Thoracic aorta (tissue), 2 donors: ENCODE measurements at regions not wholly inside any gene's neighbourhood (a gene's known extent, or its start where the extent isn't known, plus 50 kb on each side); places are given as distances from the start of the nearest gene placed in this dataset.

Experiments used
- ATAC-seq: fragments of 150-250 bp; one replicate; pipeline ENCODE4 v1.8.0; 2017; ENCODE audit warnings: low read depth; ENCODE audit not compliant: insufficient number of reproducible peaks, low FRiP score
- DNase-seq: peaks from one replicate; pipeline ENCODE4 v3.0.0-alpha.2; 2020; ENCODE audit warnings: low spot score
- H3K27ac ChIP-seq, 2 donors: fragments of 200-600 bp; sonication (generic); 1 replicate in 1 of 2; 2 replicates in 1 of 2; pipeline ENCODE4 v1.5.1; 2016; ENCODE audit warnings: mild to moderate bottlenecking in 2 of 2, moderate library complexity in 2 of 2
- H3K27me3 ChIP-seq: fragments of 200-600 bp; sonication (generic); replicated peaks from 2 replicates; pipeline ENCODE4 v1.6.0; 2016; ENCODE audit warnings: mild to moderate bottlenecking; ENCODE audit not compliant: insufficient read depth
- H3K36me3 ChIP-seq: fragments of 200-600 bp; sonication (generic); one replicate; pipeline ENCODE4 v1.5.1; 2016
- H3K4me1 ChIP-seq, 2 donors: fragments of 200-600 bp; sonication (generic); 1 replicate in 1 of 2; 2 replicates in 1 of 2; pipeline versions ENCODE4 v1.5.1 to v1.6.0; 2016; ENCODE audit warnings: low read depth in 2 of 2, mild to moderate bottlenecking in 1 of 2; ENCODE audit not compliant: control insufficient read depth in 1 of 2
- H3K4me3 ChIP-seq: fragments of 200-600 bp; sonication (generic); 2 replicates; pipeline ENCODE4 v1.5.1; 2016; ENCODE audit warnings: mild to moderate bottlenecking
- H3K9me3 ChIP-seq: fragments of 200-600 bp; sonication (generic); 2 replicates; pipeline ENCODE4 v1.5.1; 2016
- TF ChIP-seq, protein P1 (sequence below): fragments of 200-600 bp; sonication (generic); IDR thresholded peaks from one replicate; pipeline ENCODE4 v1.5.1; 2019; ENCODE audit warnings: antibody characterized with exemption

DNA sequence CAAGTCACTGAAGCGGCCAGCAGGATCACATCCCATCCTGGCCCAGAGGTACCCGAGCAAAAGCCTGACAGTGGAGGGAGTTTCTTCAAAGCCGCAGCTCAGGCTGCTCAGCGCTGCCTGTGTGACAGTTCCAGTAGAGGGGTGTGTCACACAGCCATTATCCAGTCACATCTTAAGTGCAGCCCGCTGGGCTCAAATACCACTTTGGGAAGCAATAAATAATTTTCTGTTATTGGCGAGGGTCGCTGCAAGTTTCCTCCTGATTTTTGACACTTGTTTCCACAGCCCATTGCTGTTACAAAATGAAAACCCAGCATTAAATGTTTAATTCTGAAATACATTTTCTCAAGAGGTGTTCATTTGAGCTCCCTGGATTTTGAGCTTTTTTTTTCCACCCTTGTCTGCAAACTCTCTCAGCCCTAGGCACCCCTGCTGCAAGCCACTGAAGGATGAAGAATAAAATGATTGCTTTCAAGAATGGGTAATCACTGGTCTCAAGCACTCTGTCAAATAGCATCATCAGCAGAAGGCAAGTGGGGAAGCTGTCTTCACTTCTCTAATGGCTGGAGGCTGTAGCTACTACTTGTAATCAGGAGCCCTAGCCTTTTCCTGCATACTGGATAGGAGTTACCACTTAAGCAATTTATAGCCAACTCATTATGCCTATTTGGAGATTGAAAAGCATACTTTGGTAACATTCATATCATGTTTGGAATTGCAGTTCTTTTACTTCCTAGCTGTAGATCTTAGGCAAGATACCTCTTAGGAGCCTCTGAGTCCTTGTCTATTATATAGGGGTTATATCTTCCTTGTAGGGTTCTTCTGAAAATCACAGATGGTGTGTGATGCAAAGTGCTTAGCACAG lies 373.7 kb downstream of the METTL15 start:
- Histone ChIP-seq H3K4me1 (no peaks in the 10 kb centered on the region), H3K36me3 (no peaks in the 10 kb centered on the region), H3K27me3 (no peaks in the 10 kb centered on the region), H3K27ac (no peak overlapping the region), H3K4me3 (no peak overlapping the region), H3K9me3 (no peaks in the 10 kb centered on the region)
- no peak for DNase-seq
- ATAC-seq: no peak
- TF ChIP-seq, protein P1, sequence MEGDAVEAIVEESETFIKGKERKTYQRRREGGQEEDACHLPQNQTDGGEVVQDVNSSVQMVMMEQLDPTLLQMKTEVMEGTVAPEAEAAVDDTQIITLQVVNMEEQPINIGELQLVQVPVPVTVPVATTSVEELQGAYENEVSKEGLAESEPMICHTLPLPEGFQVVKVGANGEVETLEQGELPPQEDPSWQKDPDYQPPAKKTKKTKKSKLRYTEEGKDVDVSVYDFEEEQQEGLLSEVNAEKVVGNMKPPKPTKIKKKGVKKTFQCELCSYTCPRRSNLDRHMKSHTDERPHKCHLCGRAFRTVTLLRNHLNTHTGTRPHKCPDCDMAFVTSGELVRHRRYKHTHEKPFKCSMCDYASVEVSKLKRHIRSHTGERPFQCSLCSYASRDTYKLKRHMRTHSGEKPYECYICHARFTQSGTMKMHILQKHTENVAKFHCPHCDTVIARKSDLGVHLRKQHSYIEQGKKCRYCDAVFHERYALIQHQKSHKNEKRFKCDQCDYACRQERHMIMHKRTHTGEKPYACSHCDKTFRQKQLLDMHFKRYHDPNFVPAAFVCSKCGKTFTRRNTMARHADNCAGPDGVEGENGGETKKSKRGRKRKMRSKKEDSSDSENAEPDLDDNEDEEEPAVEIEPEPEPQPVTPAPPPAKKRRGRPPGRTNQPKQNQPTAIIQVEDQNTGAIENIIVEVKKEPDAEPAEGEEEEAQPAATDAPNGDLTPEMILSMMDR: no peak

DNA sequence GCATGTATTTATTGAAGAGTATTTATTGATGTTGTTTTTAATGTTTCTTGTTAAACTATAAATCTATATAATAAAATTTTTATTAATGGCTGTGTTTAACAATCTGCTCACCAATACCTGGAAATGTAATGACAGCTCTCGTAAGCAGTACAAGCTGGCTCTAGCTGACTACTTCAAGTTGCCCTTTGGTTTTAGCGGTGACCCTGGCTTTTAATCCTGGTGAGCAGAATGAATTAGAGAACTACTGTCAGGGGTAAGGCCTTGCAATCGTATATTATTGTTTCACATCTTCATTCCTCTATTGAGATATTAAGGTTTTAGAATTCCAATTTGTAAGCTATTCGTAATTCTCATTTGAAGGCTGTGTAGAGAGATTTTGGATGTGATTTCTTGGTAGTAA lies 372.2 kb downstream of the METTL15 start:
- DNase-seq: no peak
- ATAC-seq: no peak
- Histone ChIP-seq H3K9me3 (no peaks in the 10 kb centered on the region), H3K4me1 (no peaks in the 10 kb centered on the region), H3K27ac (no peak overlapping the region), H3K36me3 (no peaks in the 10 kb centered on the region), H3K27me3 (no peaks in the 10 kb centered on the region), H3K4me3 (no peak overlapping the region)
- TF ChIP-seq, protein P1: no peak

DNA sequence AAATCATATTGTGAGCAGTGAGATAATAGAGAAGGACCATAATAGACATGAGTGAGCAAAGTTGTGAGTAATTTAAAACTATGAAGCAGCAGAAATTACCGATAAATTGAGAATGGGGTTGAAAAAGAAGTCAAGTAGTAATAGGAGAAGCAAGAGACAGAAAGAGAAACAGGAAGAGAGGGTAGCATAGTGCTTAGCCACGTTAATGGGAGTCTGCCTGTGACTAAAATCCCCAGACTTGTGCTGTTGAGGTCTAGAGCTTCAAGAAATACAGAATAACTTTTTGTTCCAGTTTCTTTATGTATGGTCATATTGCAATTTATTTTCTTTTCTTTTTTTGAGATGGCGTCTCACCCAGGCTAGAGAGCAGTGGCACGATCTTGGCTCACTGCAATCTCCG lies 368.7 kb downstream of the METTL15 start:
- Histone ChIP-seq H3K27me3 (no peaks in the 10 kb centered on the region), H3K36me3 (no peaks in the 10 kb centered on the region), H3K4me1 (no peaks in the 10 kb centered on the region), H3K4me3 (no peak overlapping the region), H3K9me3 (no peaks in the 10 kb centered on the region), H3K27ac (no peak overlapping the region)
- ATAC-seq: no peak
- TF ChIP-seq, protein P1: no peak
- no peak for DNase-seq

DNA sequence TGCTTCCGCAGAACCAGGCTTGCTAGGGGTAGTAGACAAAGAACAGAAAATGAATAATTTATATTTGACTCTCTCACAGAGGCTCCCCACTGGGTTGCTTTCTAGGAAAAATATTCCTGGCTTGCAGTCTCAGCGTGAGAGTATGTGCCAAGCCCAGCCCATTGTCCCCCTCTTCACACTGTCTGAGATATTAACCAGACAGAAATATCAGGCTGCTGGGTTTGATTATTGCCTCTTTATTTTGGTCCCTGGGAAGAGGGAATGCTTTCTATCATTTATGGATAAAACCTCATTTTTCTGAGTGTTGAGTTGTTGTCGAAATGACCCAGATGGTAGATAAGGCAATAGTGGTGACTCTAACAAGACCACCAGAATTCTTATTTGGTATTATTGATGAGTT lies 367.9 kb downstream of the METTL15 start:
- TF ChIP-seq, protein P1: no peak
- H3K27ac ChIP-seq: no peak overlapping the region
- no peaks in the 10 kb centered on the region for H3K4me1 ChIP-seq
- H3K36me3 ChIP-seq: no peaks in the 10 kb centered on the region
- H3K4me3 ChIP-seq: no peak overlapping the region
- ATAC-seq (no peak), DNase-seq (no peak)
- no peaks in the 10 kb centered on the region for H3K9me3 ChIP-seq
- H3K27me3 ChIP-seq: no peaks in the 10 kb centered on the region

DNA sequence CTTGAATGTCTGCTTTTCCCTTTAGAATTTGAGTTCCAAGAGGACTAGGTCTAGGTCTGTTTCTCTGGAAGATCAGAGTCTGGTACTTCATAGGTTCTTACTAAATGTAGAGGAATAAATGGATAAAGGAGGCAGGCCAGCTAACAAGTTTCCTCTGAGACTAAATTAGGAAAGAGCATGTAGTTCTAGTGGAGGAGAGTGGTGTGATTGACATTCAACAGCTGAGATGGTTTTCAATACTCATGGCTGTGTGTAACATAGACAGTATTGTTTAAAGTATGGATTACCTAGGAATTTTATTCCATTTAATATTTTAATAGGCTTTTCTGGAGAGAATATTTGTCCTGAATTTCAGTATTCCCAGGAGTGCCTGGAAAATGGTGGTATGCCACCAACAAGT lies 364.7 kb downstream of the METTL15 start:
- Histone ChIP-seq H3K36me3 (no peaks in the 10 kb centered on the region), H3K4me1 (no peaks in the 10 kb centered on the region), H3K27ac (no peak overlapping the region), H3K27me3 (no peaks in the 10 kb centered on the region), H3K4me3 (no peak overlapping the region), H3K9me3 (no peaks in the 10 kb centered on the region)
- TF ChIP-seq, protein P1: no peak
- ATAC-seq (no peak), DNase-seq (no peak)
